ENCODE measurements at regions not wholly inside any gene's neighbourhood (a gene's known extent, or its start where the extent isn't known, plus 50 kb on each side); places are given as distances from the start of the nearest gene placed in this dataset.

DNA sequence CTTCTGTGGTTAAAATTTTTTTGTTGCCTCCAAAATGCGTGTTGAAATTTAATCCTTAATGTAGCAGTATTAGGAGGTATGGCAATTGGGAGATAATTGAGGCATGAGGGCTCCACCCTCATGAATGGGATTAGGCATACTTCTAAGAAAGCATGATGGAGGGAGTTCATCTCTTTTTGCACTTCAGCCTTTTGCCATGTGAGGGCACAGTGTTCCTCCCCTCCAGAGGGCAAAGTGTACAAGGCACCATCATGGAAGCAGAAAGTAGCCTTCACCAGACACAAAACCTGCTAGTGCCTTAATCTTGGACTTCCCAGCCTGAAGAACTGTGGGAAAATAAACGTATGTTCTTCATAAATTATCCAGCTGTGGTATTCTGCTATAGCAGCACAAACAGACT is 429.5 kb downstream of the ZIC1 start:
- H3K36me3 Mint-ChIP-seq (ENCODE audit: low read depth), result no peaks in the 10 kb centered on the region
- TF ChIP-seq, protein P1, sequence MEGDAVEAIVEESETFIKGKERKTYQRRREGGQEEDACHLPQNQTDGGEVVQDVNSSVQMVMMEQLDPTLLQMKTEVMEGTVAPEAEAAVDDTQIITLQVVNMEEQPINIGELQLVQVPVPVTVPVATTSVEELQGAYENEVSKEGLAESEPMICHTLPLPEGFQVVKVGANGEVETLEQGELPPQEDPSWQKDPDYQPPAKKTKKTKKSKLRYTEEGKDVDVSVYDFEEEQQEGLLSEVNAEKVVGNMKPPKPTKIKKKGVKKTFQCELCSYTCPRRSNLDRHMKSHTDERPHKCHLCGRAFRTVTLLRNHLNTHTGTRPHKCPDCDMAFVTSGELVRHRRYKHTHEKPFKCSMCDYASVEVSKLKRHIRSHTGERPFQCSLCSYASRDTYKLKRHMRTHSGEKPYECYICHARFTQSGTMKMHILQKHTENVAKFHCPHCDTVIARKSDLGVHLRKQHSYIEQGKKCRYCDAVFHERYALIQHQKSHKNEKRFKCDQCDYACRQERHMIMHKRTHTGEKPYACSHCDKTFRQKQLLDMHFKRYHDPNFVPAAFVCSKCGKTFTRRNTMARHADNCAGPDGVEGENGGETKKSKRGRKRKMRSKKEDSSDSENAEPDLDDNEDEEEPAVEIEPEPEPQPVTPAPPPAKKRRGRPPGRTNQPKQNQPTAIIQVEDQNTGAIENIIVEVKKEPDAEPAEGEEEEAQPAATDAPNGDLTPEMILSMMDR (IDR thresholded peaks at IDR 0.05), result peak; percentile 30
- H3K27ac Mint-ChIP-seq (ENCODE audit: unreplicated experiment), result no peak overlapping the region
- no peak for DNase-seq (ENCODE audit: low spot score)
- H3K27me3 Mint-ChIP-seq (ENCODE audit: low read depth), result no peaks in the 10 kb centered on the region
- no peak overlapping the region for H3K4me3 Mint-ChIP-seq (ENCODE audit: unreplicated experiment)
- H3K9me3 Mint-ChIP-seq (ENCODE audit: low read depth), result no peaks in the 10 kb centered on the region
- H3K4me1 Mint-ChIP-seq (ENCODE audit: low read depth), result no peaks in the 10 kb centered on the region

DNA sequence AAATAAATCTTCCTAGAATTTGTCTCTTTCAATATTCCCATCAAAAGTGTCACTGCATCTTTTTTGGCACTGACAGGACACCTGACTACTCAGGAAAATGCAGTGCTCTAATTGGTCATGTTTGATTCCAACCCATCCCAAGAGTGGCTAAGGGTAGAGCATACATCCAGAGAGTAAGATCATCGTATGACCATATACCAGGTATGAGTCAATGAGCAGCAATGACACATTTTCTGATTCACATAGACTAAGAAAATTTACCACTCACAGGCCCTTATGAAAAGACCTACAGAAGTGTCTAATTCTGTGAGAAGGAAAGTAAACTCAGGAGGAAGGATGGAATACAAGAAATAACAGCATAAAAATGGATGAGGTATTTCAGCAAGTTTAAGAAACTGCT is 434.2 kb downstream of the ZIC1 start:
- no peaks in the 10 kb centered on the region for H3K36me3 Mint-ChIP-seq (ENCODE audit: low read depth)
- no peak overlapping the region for H3K27ac Mint-ChIP-seq (ENCODE audit: unreplicated experiment)
- H3K4me3 Mint-ChIP-seq (ENCODE audit: unreplicated experiment), result no peak overlapping the region
- H3K4me1 Mint-ChIP-seq (ENCODE audit: low read depth), result no peaks in the 10 kb centered on the region
- no peaks in the 10 kb centered on the region for H3K9me3 Mint-ChIP-seq (ENCODE audit: low read depth)
- TF ChIP-seq, protein P1 (IDR thresholded peaks at IDR 0.05), result no peak
- DNase-seq (ENCODE audit: low spot score), result no peak
- H3K27me3 Mint-ChIP-seq (ENCODE audit: low read depth), result no peaks in the 10 kb centered on the region

DNA sequence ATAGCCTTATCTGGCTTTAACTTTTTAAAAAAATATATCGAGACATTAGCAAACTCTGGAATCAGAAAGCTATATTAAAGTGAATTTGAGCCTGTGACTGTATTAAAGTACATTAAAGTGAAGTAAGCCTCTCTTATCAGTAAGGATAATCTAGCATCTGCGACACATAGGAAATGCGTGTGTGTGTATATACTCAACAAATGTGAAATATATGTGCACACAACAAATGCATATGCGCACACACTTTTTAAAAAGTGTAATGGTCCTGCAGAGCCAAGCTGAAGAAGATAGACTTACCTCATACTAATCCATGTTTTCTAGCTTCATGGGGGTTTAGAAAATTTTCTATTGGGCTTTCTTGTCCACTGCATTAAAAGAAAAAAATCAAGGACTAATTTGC is 437.1 kb downstream of the ZIC1 start:
- Mint-ChIP-seq H3K27ac (ENCODE audit: unreplicated experiment) (no peak overlapping the region), H3K4me3 (ENCODE audit: unreplicated experiment) (no peak overlapping the region), H3K27me3 (ENCODE audit: low read depth) (no peaks in the 10 kb centered on the region), H3K36me3 (ENCODE audit: low read depth) (no peaks in the 10 kb centered on the region), H3K4me1 (ENCODE audit: low read depth) (no peaks in the 10 kb centered on the region), H3K9me3 (ENCODE audit: low read depth) (no peaks in the 10 kb centered on the region)
- DNase-seq (ENCODE audit: low spot score), result no peak
- TF ChIP-seq, protein P1 (IDR thresholded peaks at IDR 0.05), result no peak

DNA sequence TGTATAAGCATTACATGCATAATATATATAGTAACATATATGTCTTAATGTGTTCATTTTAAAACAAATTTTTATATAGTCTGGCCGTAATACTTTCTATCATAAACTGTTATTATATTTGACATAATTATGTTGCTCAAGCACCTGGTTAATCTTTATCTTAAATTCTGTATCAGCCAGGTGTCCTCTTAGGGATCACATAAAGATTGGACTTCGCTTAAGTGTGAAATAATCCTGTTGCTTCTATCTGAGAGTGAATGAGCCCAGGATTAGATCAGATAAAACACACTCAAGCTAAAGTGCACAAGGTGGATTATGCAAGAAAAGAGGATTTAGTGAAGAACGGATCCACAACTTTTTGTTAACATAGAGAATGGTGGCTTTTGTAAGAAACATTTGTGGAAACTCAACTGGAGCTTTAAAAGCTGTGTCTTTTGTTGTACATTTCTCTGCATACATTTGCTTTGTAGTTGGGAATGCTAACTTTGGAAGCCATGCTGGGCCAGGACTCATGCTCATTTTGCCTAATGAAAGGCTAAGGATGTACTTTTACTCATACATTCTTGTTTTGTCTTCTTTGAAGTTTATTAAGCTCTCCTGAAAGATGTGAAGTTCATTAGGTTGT is 437.8 kb downstream of the ZIC1 start:
- Mint-ChIP-seq H3K4me1 (ENCODE audit: low read depth) (no peaks in the 10 kb centered on the region), H3K4me3 (ENCODE audit: unreplicated experiment) (no peak overlapping the region), H3K27ac (ENCODE audit: unreplicated experiment) (no peak overlapping the region), H3K36me3 (ENCODE audit: low read depth) (no peaks in the 10 kb centered on the region), H3K9me3 (ENCODE audit: low read depth) (no peaks in the 10 kb centered on the region), H3K27me3 (ENCODE audit: low read depth) (no peaks in the 10 kb centered on the region)
- DNase-seq (ENCODE audit: low spot score), result no peak
- TF ChIP-seq, protein P1 (IDR thresholded peaks at IDR 0.05), result no peak

DNA sequence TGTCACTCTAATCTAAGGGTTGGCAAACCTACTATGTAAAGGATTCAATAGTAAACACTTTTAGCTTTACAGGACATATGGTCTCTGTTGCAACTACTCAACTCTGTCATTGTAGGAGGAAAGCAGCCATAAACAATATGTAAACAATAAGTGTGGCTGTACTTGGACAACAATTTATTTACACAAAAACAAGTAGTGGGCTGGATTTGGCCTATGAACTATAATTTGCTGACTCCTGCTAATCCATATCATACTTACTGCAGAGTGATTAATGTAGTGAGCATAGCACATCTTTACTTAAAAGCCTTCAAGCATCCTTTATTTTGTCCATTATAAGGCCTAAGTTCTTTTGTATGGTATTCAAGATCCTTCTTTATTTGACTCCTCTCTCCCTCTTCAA is 441.9 kb downstream of the ZIC1 start:
- Mint-ChIP-seq H3K4me3 (ENCODE audit: unreplicated experiment) (no peak overlapping the region), H3K9me3 (ENCODE audit: low read depth) (no peaks in the 10 kb centered on the region), H3K4me1 (ENCODE audit: low read depth) (no peaks in the 10 kb centered on the region), H3K27ac (ENCODE audit: unreplicated experiment) (no peak overlapping the region), H3K27me3 (ENCODE audit: low read depth) (no peaks in the 10 kb centered on the region), H3K36me3 (ENCODE audit: low read depth) (no peaks in the 10 kb centered on the region)
- DNase-seq (ENCODE audit: low spot score), result no peak
- TF ChIP-seq, protein P1 (IDR thresholded peaks at IDR 0.05), result no peak

Measured in chondrocyte (in vitro differentiated cells).